Transverse colon (tissue), 4 donors: ENCODE measurements at regions not wholly inside any gene's neighbourhood (a gene's known extent, or its start where the extent isn't known, plus 50 kb on each side); places are given as distances from the start of the nearest gene placed in this dataset.

Experiments used
- DNase-seq: peaks from one replicate; pipeline ENCODE4 v3.0.0-alpha.2; 2019
- H3K27ac ChIP-seq, 4 donors: fragments of 200-600 bp; sonication (generic); 2 replicates each; pipeline ENCODE4 v1.5.1; 2016 to 2018; ENCODE audit warnings: inconsistent platforms in 4 of 4
- H3K27me3 ChIP-seq: fragments of 200-600 bp; sonication (generic); 2 replicates; pipeline ENCODE4 v1.5.1; 2017; ENCODE audit warnings: inconsistent platforms
- H3K36me3 ChIP-seq, 4 donors: fragments of 200-600 bp; sonication (generic); 2 replicates each; pipeline ENCODE4 v1.5.1; 2017 to 2019; ENCODE audit warnings: inconsistent platforms in 4 of 4
- H3K4me1 ChIP-seq, 4 donors: fragments of 200-600 bp; sonication (generic); 2 replicates each; pipeline ENCODE4 v1.5.1; 2017 to 2020; ENCODE audit warnings: inconsistent platforms in 4 of 4
- H3K4me3 ChIP-seq, 4 donors: fragments of 200-600 bp; sonication (generic); 1 replicate in 1 of 4; 2 replicates in 3 of 4; pipeline versions ENCODE4 v1.5.1 to v1.6.1; 2017 to 2019; ENCODE audit warnings: inconsistent platforms in 4 of 4
- H3K9me3 ChIP-seq, 2 donors: fragments of 200-600 bp; sonication (generic); 2 replicates each; pipeline ENCODE4 v1.5.1; 2017 to 2019; ENCODE audit warnings: inconsistent platforms in 2 of 2
- EP300 ChIP-seq: sonication (generic); formaldehyde crosslinking; IDR thresholded peaks from one replicate; pipeline ENCODE4 v1.6.1; 2017; ENCODE audit warnings: antibody characterized with exemption, low read depth
- POLR2A ChIP-seq: fragments of 450-650 bp; IDR thresholded peaks from one replicate; pipeline ENCODE4 v1.6.1; 2016; ENCODE audit warnings: antibody characterized with exemption, mild to moderate bottlenecking, moderate library complexity
- POLR2AphosphoS5 ChIP-seq, 3 donors: sonication (generic); formaldehyde crosslinking; IDR thresholded peaks; one replicate each; pipeline ENCODE4 v1.6.1; 2016; ENCODE audit warnings: antibody characterized with exemption in 3 of 3
- WGBS, 2 donors: methylation state at CpG; one replicate each; pipeline ENCODE4 v1.1.5; 2018; ENCODE audit warnings: low coverage in 1 of 2; 5-methylcytosine and 5-hydroxymethylcytosine counted together
- in situ Hi-C, 4 donors: fragments of 200-750 bp; cut with MboI; loops; one replicate each; pipeline versions ENCODE4 v1.15.0 to v1.15.1; 2017; ENCODE audit warnings: low sequenced_read_pairs in 3 of 4, low pct_ligation_motif_present in 1 of 4, low pct_unique_long_range_greater_than_20kb in 1 of 4
- intact Hi-C: fragments of 100-400 bp; cut with DNase I; formaldehyde crosslinking; loops from one replicate; pipeline ENCODE4 v1.15.1; 2023; ENCODE audit warnings: low total_unique reads
- TF ChIP-seq, protein P1 (sequence below), 5 experiments: fragments of 200-600 bp in 3 of 5; fragments of 450-650 bp in 2 of 5; sonication (generic) in 3 of 5; IDR thresholded peaks; 1 replicate in 2 of 5; 2 replicates in 3 of 5; pipeline ENCODE4 v1.5.1; 2016 to 2017; ENCODE audit warnings: antibody characterized with exemption in 5 of 5, inconsistent platforms in 3 of 5, mild to moderate bottlenecking in 2 of 5, moderate library complexity in 1 of 5

DNA sequence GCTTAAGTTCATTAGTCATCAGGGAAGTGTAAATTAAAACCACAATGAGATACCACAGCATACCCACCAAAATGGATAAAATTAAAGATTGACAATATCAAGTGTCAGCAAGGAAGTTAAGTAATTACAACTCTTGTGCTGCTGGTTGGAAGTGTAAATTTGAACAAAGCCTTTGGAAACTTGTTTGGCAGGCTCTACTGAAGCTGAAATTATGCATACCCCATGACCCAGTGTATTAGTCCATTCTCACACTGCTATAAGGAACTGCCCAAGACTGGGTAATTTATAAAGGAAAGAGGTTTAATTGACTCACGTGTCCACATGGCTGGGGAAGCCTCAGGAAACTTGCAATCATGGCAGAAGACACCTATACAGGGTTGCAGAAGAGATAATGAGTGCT is 196.1 kb downstream of the PDCD6IP start:
- intact Hi-C loops: no loop called here
- DNase-seq: no peak
- in situ Hi-C loops: no loop called here
- Histone ChIP-seq H3K4me3 (no peak overlapping the region), H3K27me3 (no peaks in the 10 kb centered on the region), H3K27ac (no peak overlapping the region), H3K4me1 (no peaks in the 10 kb centered on the region), H3K9me3 (peaks cover 0 to 5% of the 10 kb centered on the region in 2 donors), H3K36me3 (no peaks in the 10 kb centered on the region)
- no peak for TF ChIP-seq POLR2AphosphoS5 (IDR thresholded peaks at IDR 0.05)
- TF ChIP-seq POLR2A: no peak
- no peak for TF ChIP-seq EP300
- TF ChIP-seq, protein P1, sequence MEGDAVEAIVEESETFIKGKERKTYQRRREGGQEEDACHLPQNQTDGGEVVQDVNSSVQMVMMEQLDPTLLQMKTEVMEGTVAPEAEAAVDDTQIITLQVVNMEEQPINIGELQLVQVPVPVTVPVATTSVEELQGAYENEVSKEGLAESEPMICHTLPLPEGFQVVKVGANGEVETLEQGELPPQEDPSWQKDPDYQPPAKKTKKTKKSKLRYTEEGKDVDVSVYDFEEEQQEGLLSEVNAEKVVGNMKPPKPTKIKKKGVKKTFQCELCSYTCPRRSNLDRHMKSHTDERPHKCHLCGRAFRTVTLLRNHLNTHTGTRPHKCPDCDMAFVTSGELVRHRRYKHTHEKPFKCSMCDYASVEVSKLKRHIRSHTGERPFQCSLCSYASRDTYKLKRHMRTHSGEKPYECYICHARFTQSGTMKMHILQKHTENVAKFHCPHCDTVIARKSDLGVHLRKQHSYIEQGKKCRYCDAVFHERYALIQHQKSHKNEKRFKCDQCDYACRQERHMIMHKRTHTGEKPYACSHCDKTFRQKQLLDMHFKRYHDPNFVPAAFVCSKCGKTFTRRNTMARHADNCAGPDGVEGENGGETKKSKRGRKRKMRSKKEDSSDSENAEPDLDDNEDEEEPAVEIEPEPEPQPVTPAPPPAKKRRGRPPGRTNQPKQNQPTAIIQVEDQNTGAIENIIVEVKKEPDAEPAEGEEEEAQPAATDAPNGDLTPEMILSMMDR (IDR thresholded peaks at IDR 0.05): no peak
- 0% methylated on average over 1 of the region's 1 CpG for WGBS, 2 donors

DNA sequence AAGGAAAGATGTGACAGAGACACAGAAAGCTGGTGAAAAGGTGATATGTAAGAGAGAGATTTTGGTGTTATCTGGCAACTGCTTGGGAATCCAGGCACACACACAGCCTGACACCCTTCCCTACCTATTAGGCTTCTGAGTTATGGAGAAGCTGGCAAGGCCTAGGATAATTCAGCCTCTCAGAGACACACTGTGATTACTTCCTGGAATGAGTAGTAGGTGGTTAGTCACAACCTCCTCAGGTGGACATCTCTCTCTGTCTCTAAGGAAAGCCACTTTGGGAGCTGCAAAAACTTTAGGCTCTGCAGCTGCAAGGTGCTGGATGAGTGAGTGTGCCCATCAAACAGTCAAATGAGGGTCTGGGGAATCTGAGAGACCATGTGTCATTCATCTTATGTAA is 201.9 kb downstream of the PDCD6IP start:
- H3K27me3 ChIP-seq: no peaks in the 10 kb centered on the region
- TF ChIP-seq EP300 (no peak), POLR2AphosphoS5 (IDR thresholded peaks at IDR 0.05) (no peak), POLR2A (no peak)
- TF ChIP-seq, protein P1 (IDR thresholded peaks at IDR 0.05): no peak
- H3K4me3 ChIP-seq: no peak overlapping the region
- in situ Hi-C loops (no loop called here), intact Hi-C loops (no loop called here)
- H3K36me3 ChIP-seq: no peaks in the 10 kb centered on the region
- peaks cover 0 to 5% of the 10 kb centered on the region in 2 donors for H3K9me3 ChIP-seq
- H3K27ac ChIP-seq: no peak overlapping the region
- no peaks in the 10 kb centered on the region for H3K4me1 ChIP-seq
- DNase-seq: no peak

DNA sequence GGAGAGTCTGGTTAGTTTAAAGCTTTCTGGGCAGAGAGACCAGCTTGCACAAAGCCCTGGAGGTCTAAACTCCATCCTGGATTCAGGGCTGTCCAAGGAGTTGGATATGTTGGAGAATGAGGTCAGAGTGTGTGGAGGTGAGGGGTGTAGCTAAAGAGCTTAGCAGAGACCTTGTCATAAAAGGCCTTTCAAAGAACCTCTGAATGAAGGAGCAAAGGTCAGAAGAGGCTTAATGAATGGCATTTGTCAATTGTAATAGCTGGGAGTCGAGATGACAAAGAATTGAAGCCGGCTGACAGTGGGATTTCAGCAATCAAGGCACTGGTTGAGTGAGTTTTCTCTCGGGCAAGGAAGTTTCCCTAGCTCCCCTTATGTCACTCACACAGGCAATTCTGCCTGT is 202.6 kb downstream of the PDCD6IP start:
- H3K27me3 ChIP-seq: no peaks in the 10 kb centered on the region
- DNase-seq: no peak
- no peak overlapping the region for H3K27ac ChIP-seq
- TF ChIP-seq EP300 (no peak), POLR2A (no peak), POLR2AphosphoS5 (IDR thresholded peaks at IDR 0.05) (no peak)
- TF ChIP-seq, protein P1 (IDR thresholded peaks at IDR 0.05): no peak
- no peaks in the 10 kb centered on the region for H3K4me1 ChIP-seq
- no peaks in the 10 kb centered on the region for H3K36me3 ChIP-seq
- in situ Hi-C loops: no loop called here
- intact Hi-C loops: no loop called here
- 23 to 58% methylated on average over 2 to 3 of the region's 3 CpGs for WGBS, 2 donors
- H3K9me3 ChIP-seq: no peaks in the 10 kb centered on the region
- no peak overlapping the region for H3K4me3 ChIP-seq

GRCh38 chr3:34001990-34002389 is 203.6 kb downstream of the PDCD6IP start:
- no peaks in the 10 kb centered on the region for H3K9me3 ChIP-seq
- no peak for TF ChIP-seq POLR2A
- TF ChIP-seq POLR2AphosphoS5 (IDR thresholded peaks at IDR 0.05): no peak
- TF ChIP-seq, protein P1 (IDR thresholded peaks at IDR 0.05): no peak
- no peak for TF ChIP-seq EP300
- H3K27me3 ChIP-seq: no peaks in the 10 kb centered on the region
- intact Hi-C loops: no loop called here
- whole genome bisulfite sequencing, 2 donors: 100% methylated on average over 1 of the region's 1 CpG; no CpG with 5 or more reads in 1 of the 2 donors
- H3K4me3 ChIP-seq: no peak overlapping the region
- in situ Hi-C loops: no loop called here
- no peak for DNase-seq
- no peaks in the 10 kb centered on the region for H3K36me3 ChIP-seq
- no peaks in the 10 kb centered on the region for H3K4me1 ChIP-seq
- no peak overlapping the region for H3K27ac ChIP-seq
